H1 (cell line): ENCODE measurements at regions not wholly inside any gene's neighbourhood (a gene's known extent, or its start where the extent isn't known, plus 50 kb on each side); places are given as distances from the start of the nearest gene placed in this dataset.

Experiments used
- BACH1 ChIP-seq: IDR thresholded peaks from 2 replicates; pipeline ENCODE4 v1.6.1; 2012; ENCODE audit warnings: low read length, improper control_type of control experiment
- CBX8 ChIP-seq: fragments of 300-800, 300-1000 bp; sonication (generic); IDR thresholded peaks from 2 replicates; pipeline ENCODE4 v1.7.1; 2016; ENCODE audit warnings: low read depth, low read length, borderline replicate concordance
- CHD1 ChIP-seq: IDR thresholded peaks from 2 replicates; pipeline ENCODE4 v1.6.1; 2012; ENCODE audit warnings: low read depth, low read length, improper control_type of control experiment
- CHD2 ChIP-seq: IDR thresholded peaks from 2 replicates; pipeline ENCODE4 v1.6.1; 2012; ENCODE audit warnings: low read length, improper control_type of control experiment
- CTBP2 ChIP-seq: IDR thresholded peaks from 2 replicates; pipeline ENCODE4 v1.7.0; 2011; ENCODE audit warnings: borderline replicate concordance, mild to moderate bottlenecking, moderate library complexity, mixed read lengths, low read length; ENCODE audit not compliant: insufficient read depth, insufficient read length
- E2F6 ChIP-seq: IDR thresholded peaks from 2 replicates; pipeline ENCODE4 v1.6.1; 2012; ENCODE audit warnings: inconsistent platforms
- EGR1 ChIP-seq: IDR thresholded peaks from 2 replicates; pipeline ENCODE4 v1.6.1; 2011; ENCODE audit warnings: low read depth, low read length, borderline replicate concordance
- FOSL1 ChIP-seq: IDR thresholded peaks from 2 replicates; pipeline ENCODE4 v1.6.1; 2011; ENCODE audit warnings: mild to moderate bottlenecking, low read depth, low read length, moderate library complexity; ENCODE audit not compliant: insufficient read depth
- HDAC2 ChIP-seq, 2 experiments: fragments of 300-600 bp in 1 of 2; sonication (generic) in 1 of 2; IDR thresholded peaks; 2 replicates each; pipeline ENCODE4 v1.6.1; 2011 to 2012; ENCODE audit warnings: low read depth in 2 of 2, low read length in 2 of 2, mild to moderate bottlenecking in 2 of 2, moderate library complexity in 2 of 2, borderline replicate concordance in 1 of 2, inconsistent platforms in 1 of 2
- JUN ChIP-seq: IDR thresholded peaks from 2 replicates; pipeline ENCODE4 v1.6.1; 2011; ENCODE audit warnings: low read depth, mild to moderate bottlenecking, improper control_type of control experiment, low read length
- JUND ChIP-seq: IDR thresholded peaks from 2 replicates; pipeline ENCODE4 v1.6.1; 2011; ENCODE audit warnings: mild to moderate bottlenecking, improper control_type of control experiment, low read length
- KDM5A ChIP-seq: fragments of 200-600 bp; IDR thresholded peaks from 2 replicates; pipeline ENCODE4 v1.7.1; 2012; ENCODE audit warnings: mild to moderate bottlenecking, low read length, inconsistent platforms, mixed read lengths
- PHF8 ChIP-seq: fragments of 200-600 bp; sonication (generic); conservative IDR thresholded peaks from 2 replicates; pipeline ENCODE4 v1.7.1; 2012; ENCODE audit warnings: low read depth, mild to moderate bottlenecking, inconsistent platforms, low read length, moderate library complexity
- POLR2AphosphoS5 ChIP-seq: IDR thresholded peaks from 2 replicates; pipeline ENCODE4 v1.6.1; 2011; ENCODE audit warnings: low read depth, low read length
- RBBP5 ChIP-seq: IDR thresholded peaks from 2 replicates; pipeline ENCODE4 v1.7.1; 2012; ENCODE audit warnings: low read depth, mild to moderate bottlenecking, inconsistent platforms, low read length, moderate library complexity, borderline replicate concordance
- SP4 ChIP-seq: IDR thresholded peaks from 2 replicates; pipeline ENCODE4 v1.6.1; 2012; ENCODE audit warnings: low read length, inconsistent platforms
- SRF ChIP-seq: IDR thresholded peaks from 2 replicates; pipeline ENCODE4 v1.6.1; 2011; ENCODE audit warnings: mild to moderate bottlenecking, low read depth, low read length, moderate library complexity
- TAF1 ChIP-seq: IDR thresholded peaks from 2 replicates; pipeline ENCODE4 v1.6.1; 2011; ENCODE audit warnings: mild to moderate bottlenecking, low read depth, low read length
- TF ChIP-seq, protein P1 (sequence below): IDR thresholded peaks from 2 replicates; pipeline ENCODE4 v1.6.1; 2011; ENCODE audit warnings: low read depth, mild to moderate bottlenecking, low read length; ENCODE audit not compliant: insufficient read depth

DNA sequence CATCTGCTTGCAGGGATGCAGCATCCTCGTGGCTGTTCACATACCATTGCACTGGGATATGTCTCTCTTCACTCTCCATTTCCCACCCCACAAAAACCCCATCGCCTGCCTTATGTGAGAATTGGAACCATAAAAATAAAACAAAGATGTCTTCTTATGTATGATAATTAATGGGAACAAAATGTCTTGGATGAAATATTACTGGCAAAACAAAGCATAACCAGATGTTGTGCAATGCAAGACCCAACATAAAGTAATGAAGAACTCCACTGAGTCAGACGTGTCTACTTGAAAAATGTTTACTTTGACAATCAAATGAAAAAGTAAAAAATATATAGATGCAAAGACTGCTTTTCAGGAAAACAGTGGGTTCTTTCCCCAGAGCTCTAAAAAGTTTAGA, 611.3 kb upstream of the SYT4 start (continued):
- TF ChIP-seq, protein P1, sequence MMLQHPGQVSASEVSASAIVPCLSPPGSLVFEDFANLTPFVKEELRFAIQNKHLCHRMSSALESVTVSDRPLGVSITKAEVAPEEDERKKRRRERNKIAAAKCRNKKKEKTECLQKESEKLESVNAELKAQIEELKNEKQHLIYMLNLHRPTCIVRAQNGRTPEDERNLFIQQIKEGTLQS = no peak
- no peak for TF ChIP-seq SRF
- no peak for TF ChIP-seq BACH1
- TF ChIP-seq TAF1 = no peak
- no peak for TF ChIP-seq E2F6
- TF ChIP-seq HDAC2 (IDR thresholded peaks at IDR 0.05; ENCODE audit: borderline replicate concordance in 1 of 2, low read depth in 2 of 2, low read length in 2 of 2) = no peak
- TF ChIP-seq CHD1 = no peak
- no peak for TF ChIP-seq RBBP5
- no peak for TF ChIP-seq EGR1
- no peak for TF ChIP-seq FOSL1
- TF ChIP-seq CBX8 = no peak
- no peak for TF ChIP-seq PHF8
- no peak for TF ChIP-seq JUN
- no peak for TF ChIP-seq SP4
- TF ChIP-seq CHD2 = no peak
- no peak for TF ChIP-seq POLR2AphosphoS5
- no peak for TF ChIP-seq JUND
- TF ChIP-seq CTBP2 = no peak
- TF ChIP-seq KDM5A = no peak
